ENCODE measurements at regions not wholly inside any gene's neighbourhood (a gene's known extent, or its start where the extent isn't known, plus 50 kb on each side); places are given as distances from the start of the nearest gene placed in this dataset.

GRCh38 chr7:23965296-23965695, 255.3 kb downstream of the STK31 start:
- no peak for ATAC-seq
- intact Hi-C loops (cut with DNase I), result no loop called here
- H3K27ac ChIP-seq, result no peak overlapping the region
- H3K9me3 ChIP-seq, result no peaks in the 10 kb centered on the region
- 98% methylated on average over 4 of the region's 5 CpGs for WGBS (ENCODE audit: insufficient coverage, low coverage, low lambda C conversion rate, missing lambda C conversion rate)
- no peaks in the 10 kb centered on the region for H3K36me3 ChIP-seq
- no peaks in the 10 kb centered on the region for H3K27me3 ChIP-seq
- TF ChIP-seq CTCF (IDR thresholded peaks at IDR 0.05) (no peak), POLR2A (IDR thresholded peaks at IDR 0.05) (no peak)
- H3K4me3 ChIP-seq, result no peak overlapping the region
- DNase-seq, result no peak
- H3K4me1 ChIP-seq, result no peaks in the 10 kb centered on the region

GRCh38 chr7:23966941-23967340, 256.9 kb downstream of the STK31 start:
- Histone ChIP-seq H3K36me3 (no peaks in the 10 kb centered on the region), H3K27ac (no peak overlapping the region), H3K4me1 (no peaks in the 10 kb centered on the region), H3K9me3 (no peaks in the 10 kb centered on the region), H3K4me3 (no peak overlapping the region), H3K27me3 (no peaks in the 10 kb centered on the region)
- DNase-seq (no peak), ATAC-seq (no peak)
- intact Hi-C loops (cut with DNase I), result no loop called here
- TF ChIP-seq POLR2A (IDR thresholded peaks at IDR 0.05), result no peak
- no peak for TF ChIP-seq CTCF (IDR thresholded peaks at IDR 0.05)

- ATAC-seq (no peak), DNase-seq (no peak)
- H3K27me3 ChIP-seq, result no peaks in the 10 kb centered on the region
- H3K4me1 ChIP-seq, result no peaks in the 10 kb centered on the region
- WGBS (ENCODE audit: insufficient coverage, low coverage, low lambda C conversion rate, missing lambda C conversion rate), result no CpG with 5 or more reads among the region's 5 CpGs
- intact Hi-C loops (cut with DNase I), result no loop called here
- no peak for TF ChIP-seq POLR2A (IDR thresholded peaks at IDR 0.05)
- TF ChIP-seq CTCF (IDR thresholded peaks at IDR 0.05), result no peak
- H3K27ac ChIP-seq, result no peak overlapping the region
- no peaks in the 10 kb centered on the region for H3K36me3 ChIP-seq
- no peaks in the 10 kb centered on the region for H3K9me3 ChIP-seq
- no peak overlapping the region for H3K4me3 ChIP-seq
Observed at GRCh38 chr7:23967949-23968599, 258.1 kb downstream of the STK31 start.

DNA sequence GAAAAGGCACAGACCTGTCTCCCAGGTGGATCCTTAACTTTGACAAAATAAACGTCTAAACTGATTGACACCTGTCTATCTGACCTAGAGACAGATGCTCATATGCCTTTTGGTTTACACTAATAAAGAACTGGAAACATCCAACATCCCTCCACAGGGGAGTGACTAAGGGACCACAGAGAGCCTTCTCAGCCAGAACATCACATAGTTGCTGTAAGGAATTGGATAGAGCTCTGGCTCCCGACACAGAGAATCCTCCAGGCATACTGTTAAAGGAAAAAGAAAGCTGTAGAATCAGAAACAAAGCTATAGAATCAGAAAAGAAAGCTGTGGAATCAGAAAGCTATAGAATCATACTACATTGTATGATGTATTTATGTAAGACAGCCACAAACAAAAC, 258.8 kb downstream of the STK31 start:
- no peaks in the 10 kb centered on the region for H3K4me1 ChIP-seq
- H3K27me3 ChIP-seq, result no peaks in the 10 kb centered on the region
- DNase-seq (no peak), ATAC-seq (no peak)
- no peaks in the 10 kb centered on the region for H3K9me3 ChIP-seq
- H3K27ac ChIP-seq, result no peak overlapping the region
- intact Hi-C loops (cut with DNase I), result no loop called here
- TF ChIP-seq CTCF (IDR thresholded peaks at IDR 0.05) (no peak), POLR2A (IDR thresholded peaks at IDR 0.05) (no peak)
- H3K36me3 ChIP-seq, result no peaks in the 10 kb centered on the region
- no peak overlapping the region for H3K4me3 ChIP-seq
- WGBS (ENCODE audit: insufficient coverage, low coverage, low lambda C conversion rate, missing lambda C conversion rate), result 55% methylated on average over 2 of the region's 2 CpGs

DNA sequence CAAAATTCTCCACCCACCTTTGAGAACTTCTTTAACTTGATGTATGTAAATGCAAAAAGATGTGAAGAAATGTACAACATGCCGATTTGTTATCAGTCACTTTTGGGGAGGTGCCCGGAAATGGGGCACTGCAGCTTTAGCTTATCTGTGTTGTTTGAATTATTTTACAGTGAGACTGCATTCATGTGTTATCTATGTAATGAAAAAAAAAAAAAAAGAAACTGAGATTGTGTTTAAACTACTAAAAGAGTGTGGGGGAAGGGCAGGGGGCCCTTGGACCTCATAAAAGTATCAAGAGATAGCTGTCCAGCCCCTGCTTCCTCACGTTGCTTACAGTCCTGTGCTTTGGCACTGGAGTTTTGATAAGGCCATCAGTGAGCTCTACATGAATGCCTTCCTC, 259.4 kb downstream of the STK31 start:
- DNase-seq, result no peak
- 64% methylated on average over 3 of the region's 3 CpGs for WGBS (ENCODE audit: insufficient coverage, low coverage, low lambda C conversion rate, missing lambda C conversion rate)
- peaks cover 0 to 4% (median 0%) of the 10 kb centered on the region in 4 donors for H3K9me3 ChIP-seq
- no peak for TF ChIP-seq POLR2A (IDR thresholded peaks at IDR 0.05)
- TF ChIP-seq CTCF (IDR thresholded peaks at IDR 0.05), result no peak
- H3K4me1 ChIP-seq, result no peaks in the 10 kb centered on the region
- H3K27ac ChIP-seq, result no peak overlapping the region
- no peak for ATAC-seq
- intact Hi-C loops (cut with DNase I), result no loop called here
- no peaks in the 10 kb centered on the region for H3K27me3 ChIP-seq
- H3K4me3 ChIP-seq, result no peak overlapping the region
- H3K36me3 ChIP-seq, result no peaks in the 10 kb centered on the region
